Stimulated activated CD4-positive, alpha-beta T cell treated with anti-CD3 and anti-CD28 coated beads, Interleukin-15, amount 100 ng/mL, for 48 hours (primary cell): ENCODE measurements at regions not wholly inside any gene's neighbourhood (a gene's known extent, or its start where the extent isn't known, plus 50 kb on each side); places are given as distances from the start of the nearest gene placed in this dataset.
"Not testable (repeated sequence)": the region's sequence is repeated elsewhere in the genome, so short reads cannot be mapped to it uniquely, and the experiment has no call there.

Experiments used
- DNase-seq, 2 donors: peaks; one replicate each; pipeline ENCODE4 v3.0.0-alpha.2; 2020; ENCODE audit warnings: low read depth in 2 of 2

DNA sequence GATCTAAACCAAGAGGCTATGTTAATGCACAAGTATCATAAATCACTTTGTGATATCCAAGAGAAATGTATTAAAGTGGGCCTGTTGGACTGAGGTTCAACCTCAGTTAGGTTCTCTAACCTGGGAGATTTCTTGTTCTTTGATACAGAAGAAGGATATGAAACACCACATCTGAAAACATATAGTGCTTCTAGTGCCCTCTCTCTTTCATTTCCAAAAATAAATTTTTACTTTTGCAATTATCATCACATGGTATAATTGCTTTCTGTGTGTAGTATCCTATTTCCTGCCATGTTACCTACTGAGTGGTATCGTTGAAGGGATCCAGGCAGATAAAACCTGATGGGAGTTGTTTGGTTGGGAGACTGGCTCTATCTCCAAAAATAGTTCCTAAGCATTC lies 264.9 kb downstream of the CCER1 start:
- no peak for DNase-seq

DNA sequence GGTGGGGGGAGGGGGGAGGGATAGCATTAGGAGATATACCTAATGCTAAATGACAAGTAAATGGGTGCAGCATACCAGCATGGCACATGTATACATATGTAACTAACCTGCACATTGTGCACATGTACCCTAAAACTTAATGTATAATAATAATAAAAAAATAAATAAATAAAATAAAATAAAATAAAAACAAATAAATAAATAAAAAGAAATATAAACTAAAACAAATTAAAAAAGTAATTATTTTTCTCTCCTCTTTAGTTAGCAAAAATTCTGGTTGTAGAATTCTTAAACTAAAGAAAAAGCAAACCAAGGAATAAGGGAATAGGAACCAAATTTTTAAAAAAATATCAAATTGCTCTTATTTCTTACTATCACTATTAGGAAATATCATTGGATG lies 267.3 kb downstream of the CCER1 start:
- DNase-seq, result not testable (repeated sequence)

DNA sequence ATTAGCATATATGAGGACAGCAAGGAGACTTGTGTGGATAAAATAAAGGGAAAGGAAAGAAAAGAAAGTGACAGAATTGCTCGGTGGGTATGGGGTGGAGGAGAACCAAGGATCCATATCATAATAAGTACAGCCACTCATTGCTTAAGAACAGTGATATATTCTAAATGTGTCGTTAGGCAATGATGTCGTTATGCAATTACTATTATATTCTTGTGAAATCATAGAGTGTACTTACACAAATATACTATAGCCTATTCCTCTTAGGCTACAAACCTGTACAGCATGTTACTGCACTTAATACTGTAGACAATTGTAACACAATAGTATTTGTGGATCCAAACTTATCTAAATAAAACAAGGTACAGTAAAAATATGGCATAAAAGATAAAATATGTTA lies 271.1 kb downstream of the CCER1 start:
- DNase-seq, result no peak

DNA sequence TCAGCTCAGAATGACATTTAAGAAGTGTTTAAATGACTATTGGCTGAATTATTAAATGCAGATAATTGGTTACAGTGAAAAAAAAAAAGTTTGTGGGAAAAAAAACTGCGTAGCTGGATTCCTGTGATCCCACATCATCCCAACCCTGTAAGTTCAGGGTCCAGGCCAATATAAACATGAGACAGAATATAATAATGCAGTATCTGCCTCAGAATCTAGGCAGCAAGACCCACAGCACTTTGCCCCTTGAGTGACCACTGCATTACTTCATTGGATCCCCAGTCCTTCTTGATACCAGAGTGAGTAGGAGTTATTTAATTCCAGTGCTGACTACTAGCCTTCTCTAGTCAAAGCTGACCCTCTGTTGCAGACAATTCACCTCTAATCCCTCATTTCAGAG lies 272.6 kb downstream of the CCER1 start:
- DNase-seq, result no peak

DNA sequence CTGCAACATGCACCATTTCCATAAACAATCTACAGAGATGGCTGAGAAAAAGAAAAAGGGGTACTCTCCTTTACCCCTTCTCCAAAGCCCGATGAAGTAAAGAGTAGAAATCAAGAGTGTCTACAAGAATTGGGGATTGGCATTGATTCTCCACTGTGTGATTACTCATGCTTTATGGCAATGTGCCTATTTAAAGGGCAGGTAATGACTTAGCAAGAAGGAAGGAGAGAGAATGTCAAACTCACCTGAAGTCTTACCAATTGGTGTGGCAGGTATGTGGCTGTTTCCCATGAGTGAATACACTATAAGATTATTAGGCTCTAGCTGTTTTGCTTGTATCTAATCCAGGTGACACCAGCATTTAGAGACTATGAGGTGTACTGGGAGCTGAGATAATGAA lies 275.3 kb downstream of the CCER1 start:
- DNase-seq, result no peak

DNA sequence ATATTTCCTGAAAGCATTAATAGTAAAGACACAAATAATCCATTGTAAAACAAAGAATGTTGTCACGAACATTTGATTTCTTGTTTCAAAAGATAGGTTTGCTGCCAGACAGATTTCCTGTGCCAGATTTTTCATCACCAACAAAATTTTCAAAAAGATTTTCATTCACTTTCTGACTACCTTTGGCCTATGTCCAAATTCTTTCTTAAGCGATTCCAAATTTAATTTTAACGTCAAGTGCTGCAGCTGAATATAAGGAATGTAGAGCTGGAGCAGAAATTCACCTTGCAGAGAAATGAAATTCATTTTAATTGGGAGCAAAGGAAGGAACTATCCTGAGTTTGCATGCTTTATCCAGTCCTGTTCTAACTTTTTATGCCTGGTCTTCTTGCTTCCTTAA lies 277.4 kb downstream of the CCER1 start:
- DNase-seq, result no peak

DNA sequence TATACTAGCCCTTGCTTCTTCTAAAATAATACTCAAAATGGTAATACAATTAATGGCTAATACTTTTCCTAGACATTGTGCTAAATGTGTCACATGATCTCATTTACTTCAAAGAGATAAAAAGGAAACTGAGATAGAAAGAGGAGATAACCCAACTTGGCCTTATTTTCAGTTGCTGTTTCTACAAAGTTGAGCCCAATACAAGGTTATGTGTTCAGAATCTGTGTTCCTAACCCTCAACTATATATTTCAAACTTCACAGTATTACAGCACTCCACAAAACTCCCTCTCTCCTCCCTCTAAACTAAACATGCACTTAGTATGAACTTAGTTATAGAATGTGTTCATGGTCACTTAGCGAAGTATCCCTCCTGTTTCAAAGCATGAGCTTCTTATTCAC lies 277.9 kb downstream of the CCER1 start:
- no peak for DNase-seq

DNA sequence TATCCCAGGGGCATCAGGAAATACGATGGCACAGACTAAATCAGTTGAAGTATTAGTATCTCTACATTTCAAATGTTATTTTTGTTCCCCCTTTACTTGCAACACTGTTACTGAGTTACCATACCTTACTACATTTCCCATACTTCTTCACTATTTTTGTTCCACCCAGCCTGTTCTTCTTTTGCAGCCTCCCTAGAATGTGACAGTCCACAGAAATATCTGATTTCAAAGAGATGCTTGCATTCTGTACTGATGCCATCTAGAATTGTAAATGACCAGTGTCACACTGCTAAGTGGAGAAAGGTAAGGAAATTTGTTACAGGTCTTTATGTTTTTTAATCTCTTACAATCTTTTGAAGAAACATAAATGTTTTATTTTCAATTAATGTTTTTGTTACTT lies 279.9 kb downstream of the CCER1 start:
- DNase-seq, result no peak

DNA sequence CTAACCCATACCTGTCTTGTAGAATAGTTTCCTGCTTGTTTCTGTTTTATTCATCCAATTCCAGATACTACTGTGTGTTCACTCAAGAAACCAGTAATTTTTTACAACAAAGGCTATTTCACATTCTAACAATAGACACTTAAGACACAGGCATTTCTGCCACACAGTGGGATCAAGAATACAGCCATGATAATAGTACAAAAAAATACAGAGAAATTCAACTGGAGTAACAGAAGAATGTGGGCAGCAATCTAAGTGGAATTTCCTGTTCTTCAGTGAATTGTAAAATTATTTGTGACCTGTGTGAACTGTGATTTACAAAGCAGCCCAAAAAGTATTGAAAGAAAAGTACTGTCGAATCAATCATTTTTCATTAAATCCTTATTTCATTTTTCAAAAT lies 282.9 kb downstream of the CCER1 start:
- no peak for DNase-seq

DNA sequence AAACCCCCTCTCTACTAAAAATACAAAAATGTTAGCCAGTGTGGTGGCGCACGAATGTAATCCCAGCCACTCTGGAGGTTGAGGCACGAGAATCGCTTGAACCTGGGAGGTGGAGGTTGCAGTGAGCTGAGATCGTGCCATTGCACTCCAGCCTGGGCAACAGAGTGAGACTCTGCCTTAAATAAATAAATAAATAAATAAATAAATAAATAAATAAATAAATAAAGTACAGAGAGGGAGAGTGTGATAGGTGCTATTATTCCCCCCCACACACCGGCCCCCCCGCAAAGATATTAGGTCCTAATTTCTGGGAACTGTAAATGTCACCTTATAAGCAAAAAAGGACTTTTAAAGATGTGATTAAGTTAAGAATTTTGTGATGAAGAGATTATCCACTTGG lies 291.0 kb downstream of the CCER1 start:
- DNase-seq, result not testable (repeated sequence)

DNA sequence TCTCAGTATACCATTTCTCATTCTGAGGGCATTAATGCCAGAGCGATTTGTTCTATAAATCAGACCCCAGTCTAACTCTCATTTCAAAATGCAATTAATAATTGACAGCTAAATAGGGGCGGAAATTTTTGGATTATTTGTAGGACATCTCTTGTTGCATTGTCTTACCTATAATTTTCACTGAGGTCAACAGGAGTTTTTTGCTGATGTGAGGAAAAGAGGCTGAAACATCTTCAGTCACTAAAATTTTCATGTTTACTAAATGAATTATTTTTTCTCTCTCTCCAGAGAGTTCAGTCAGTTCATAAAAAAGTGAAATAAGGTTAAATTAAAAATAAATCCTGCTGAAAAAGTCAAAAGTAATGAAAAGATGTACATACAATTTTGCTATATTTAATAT lies 295.9 kb downstream of the CCER1 start:
- DNase-seq, result no peak

DNA sequence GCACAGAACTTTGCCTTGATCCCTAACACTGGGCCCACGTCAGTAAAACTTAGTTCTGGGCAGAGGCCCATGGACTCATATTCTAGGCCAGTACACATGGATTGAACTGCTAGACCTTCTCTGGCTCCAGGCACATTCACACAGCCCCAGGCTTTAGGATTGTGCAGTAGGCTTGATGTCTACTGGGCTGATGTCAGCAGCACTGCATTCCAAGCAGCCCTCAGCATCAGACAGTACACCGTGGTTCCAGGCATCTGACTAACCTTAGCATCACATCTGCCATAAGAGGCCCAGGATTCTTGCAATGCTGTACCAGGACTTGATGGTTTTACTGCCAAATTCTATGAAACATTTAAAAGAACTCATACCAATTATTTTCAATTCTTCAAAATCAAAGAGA lies 301.9 kb downstream of the CCER1 start:
- DNase-seq, result no peak

DNA sequence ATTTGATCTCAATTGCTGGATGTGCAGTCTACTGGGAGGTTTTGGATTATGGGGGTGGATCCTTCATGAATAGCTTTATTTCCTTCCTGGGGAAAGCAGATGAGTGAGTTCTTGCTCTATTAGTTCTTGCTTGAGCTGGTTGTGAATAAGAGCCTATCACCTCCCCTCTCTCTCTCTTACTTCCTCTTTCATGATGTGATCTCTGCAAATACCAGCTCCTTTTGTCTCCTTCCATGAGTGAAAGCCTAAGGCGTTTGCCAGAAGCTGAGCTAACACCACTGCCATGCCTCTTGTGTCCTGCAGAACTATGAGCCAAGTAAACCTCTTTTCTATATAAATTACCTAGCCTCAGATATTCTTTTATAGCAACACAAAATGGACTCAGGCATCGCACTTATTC lies 302.7 kb downstream of the CCER1 start:
- DNase-seq, result no peak

DNA sequence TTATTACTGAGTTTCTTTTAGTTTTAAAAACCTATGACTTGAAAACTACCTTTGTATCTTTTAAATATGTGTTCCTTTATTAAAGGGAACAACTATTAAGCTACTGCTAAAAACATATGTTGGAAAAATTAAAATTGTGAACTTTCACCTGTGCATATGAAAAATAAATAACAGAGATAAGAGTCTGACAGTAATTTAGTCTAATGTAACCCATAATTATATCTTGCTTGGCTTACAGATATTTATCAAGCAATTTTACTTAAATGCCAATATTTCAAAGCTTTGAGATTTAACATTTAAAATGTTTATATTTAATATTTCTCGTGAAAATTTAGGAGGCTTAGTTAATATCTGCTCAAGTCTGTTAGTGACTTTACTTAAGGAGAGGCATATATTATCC lies 309.8 kb downstream of the CCER1 start:
- no peak for DNase-seq

DNA sequence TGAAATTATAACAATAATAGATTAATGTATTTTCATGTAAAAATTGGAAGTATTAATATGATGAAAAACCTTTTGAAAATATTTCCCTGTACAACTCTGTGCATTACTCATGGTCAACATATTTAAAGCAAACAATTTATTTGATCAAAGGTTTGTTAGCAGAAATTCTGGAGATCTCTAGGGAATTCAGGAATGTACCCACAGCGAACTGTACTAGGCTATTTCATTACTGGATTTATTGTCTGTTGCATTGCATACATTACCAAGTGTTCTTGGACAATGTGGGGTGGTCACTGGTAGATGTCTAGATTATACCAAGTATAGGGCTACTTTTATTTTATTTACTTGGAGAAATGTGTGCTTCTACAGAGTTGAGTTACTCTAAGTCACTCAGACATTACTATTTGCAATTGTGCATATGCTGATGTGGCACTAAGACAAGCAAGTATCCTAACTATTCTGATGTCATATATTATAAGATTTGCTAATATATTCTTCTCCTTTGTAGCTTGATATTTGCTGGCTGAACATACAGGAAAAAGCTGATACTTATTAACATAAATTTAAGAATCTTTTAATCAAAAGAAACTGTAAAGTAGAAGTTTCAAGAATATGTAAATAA lies 323.3 kb downstream of the CCER1 start:
- DNase-seq, result no peak

DNA sequence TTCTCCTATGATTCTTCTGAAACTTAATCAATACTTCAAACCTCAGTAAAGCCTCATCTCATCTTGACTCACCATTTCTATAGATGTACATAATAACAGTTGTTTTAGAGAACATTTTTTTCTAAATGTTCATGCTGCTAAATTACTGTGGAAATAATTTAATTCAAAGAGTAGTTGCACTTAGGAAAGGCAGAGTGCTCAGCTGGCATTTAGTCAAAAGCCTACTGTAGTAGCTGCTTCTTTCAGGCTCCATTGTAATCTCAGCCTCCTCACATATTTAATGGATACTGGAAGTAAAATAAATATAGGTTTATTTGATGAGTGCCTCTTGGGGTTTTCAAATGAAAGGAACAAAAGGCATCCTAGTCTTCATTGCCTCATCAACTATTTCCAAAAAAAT lies 325.0 kb downstream of the CCER1 start:
- DNase-seq, result no peak

DNA sequence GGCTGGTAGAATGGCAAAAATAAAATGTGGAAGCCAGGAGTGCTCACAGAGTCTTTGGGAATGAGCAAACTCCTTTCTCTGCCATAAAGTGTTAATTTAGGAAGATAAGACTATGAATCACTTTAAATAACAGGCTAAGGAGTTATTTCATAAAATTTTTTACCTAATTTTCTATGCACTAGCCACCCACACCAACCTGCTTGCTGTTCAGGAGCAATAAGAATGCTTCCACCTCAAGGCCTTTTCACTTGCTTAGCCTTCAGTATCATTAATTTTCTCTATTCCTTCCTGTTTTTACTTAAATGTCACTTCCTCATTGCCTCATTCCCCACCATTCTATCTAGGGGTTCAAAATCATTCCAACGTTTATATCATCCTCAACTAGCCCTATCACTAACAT lies 326.8 kb downstream of the CCER1 start:
- no peak for DNase-seq

DNA sequence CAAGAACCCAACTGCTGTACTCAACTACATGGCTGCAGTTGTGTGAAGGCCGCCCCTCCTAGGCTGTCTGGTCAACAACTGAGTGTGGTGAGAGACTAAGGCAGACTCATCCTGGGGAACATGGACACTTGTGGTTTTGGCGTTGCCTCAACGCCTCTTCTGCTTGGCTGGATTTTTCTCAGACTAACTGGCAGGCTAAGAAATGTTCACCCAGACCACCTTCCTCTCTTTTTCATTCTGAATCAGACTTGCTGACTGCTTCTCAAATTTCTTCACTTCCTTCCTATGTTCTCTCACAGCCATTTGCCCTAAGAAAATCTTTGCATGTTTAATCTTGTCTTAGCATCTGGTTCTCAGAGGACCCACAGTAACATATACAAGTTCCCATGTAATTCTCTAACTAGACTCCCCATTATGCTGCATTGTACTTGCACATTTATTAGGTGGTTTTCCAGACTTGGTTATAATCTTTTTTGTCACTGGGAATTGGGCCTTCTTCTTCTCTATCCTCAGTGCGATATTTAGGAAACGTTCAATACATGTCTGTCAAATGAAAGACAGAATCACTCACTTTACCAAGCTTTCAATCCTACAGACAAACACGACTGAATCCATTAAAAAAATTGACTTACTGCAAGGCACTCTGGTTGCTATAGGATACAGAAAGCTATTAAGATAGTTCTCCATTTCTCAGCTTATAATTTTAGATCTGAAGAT lies 327.6 kb downstream of the CCER1 start:
- DNase-seq, result no peak

DNA sequence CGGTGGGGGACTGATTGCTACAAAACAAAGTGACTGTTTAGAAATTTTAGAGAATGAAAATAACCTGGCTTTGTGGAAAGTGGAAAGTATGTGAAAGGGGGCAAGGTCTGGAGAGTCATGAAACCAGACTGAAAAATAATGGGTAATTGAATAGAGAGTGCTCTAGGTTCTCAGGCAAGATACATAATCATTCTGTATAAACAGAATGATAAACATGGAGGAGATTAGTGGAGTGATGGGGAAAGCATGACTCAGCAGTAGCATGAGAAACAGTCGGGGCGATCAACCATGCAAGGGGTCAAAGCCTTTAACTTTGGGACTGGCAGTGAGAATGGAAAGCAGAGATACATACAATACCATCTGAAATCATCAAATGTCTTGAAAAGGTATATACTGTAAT lies 332.5 kb downstream of the CCER1 start:
- DNase-seq, result no peak

DNA sequence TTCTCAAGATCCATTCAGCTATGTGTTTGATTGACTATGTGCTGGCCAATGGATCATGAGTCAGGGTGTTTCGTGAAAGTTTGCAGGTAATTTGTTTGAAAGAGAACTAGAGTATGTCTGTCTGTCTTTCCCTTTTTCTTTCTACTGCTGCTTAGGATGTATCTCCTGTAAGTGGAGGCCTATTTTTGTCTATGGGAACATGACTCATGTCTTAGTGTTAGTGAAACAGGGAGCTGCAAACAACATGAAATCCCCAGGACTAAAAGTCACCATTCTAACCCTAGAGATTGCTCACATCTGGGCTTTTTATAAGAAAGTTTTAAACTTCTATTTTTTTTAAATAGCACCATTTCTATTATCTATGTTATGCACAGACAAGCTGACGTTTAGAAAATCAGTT lies 333.0 kb downstream of the CCER1 start:
- no peak for DNase-seq

DNA sequence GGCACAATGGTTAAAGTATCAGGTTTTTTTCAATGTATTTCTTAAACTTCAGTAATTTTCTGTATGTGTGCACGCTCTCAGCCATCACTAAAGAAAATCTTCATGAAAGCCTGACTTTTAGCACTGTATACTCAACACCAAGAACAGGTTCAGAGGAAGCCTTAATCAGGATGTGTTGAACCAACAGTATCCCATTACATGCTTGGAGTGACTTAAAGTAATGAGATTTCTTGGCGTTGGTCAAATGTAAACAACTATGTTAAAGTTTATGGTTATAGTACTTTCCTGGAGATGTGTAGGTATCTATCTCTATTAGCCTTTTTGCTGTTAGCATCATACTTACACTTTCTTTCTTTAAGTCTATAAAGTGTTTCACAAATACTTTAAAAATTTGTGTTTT lies 335.0 kb downstream of the CCER1 start:
- DNase-seq, result no peak

DNA sequence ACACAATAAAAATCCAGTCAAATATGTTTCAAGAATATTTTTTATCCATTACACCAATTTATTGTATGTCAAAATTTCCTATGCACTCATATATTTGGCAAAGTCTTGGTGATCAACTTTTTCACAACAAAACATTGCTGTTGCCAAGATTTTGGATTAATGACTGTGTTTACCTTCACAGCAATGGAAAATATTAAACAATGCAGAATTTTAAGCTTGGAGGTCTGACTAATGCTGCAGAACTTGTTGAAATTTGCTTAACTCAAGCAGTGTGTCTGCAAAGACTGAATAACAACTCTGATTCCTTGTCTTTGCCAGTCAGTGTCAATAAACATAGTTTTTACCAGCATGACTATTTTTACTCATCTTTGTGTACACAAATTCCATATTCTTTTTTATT lies 336.4 kb downstream of the CCER1 start:
- no peak for DNase-seq

DNA sequence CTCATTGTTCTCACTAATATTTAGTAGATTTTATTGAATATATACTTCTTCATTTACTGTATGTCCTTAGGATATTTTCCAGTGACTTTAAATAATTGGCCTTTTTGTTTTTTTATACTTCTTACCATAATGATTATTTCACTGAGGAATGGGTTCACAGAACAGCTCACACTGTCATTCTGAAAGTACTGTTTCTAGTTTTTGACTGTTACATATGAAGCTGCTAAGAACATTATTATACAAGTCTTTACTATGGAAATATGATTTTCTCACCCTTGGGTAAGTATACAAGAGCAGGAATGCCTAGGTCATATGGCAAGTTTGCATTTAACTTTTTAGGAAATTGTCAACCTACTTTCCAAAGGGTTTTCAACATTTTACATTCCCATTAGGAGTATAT lies 343.1 kb downstream of the CCER1 start:
- DNase-seq, result no peak

DNA sequence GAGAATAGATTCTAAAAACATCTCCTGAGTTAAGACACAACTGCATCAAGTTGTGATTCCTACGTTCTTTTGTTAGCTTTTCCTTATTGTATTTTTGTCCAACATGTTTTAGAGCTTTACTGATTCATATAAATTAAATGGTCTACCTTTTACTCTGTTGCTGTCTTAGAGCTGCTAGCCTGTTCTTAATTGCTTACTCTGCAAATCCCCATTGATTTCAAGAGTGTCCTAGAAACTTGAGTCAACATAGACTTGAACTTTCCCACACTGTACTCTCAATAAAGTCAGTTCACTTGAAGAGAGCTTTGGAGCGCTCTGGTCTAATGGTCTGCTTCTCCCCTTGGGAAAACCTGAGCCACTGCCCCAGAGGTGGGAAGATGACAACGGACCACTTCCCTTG lies 343.9 kb downstream of the CCER1 start:
- no peak for DNase-seq
